GM12892 (cell line): ENCODE measurements at regions not wholly inside any gene's neighbourhood (a gene's known extent, or its start where the extent isn't known, plus 50 kb on each side); places are given as distances from the start of the nearest gene placed in this dataset.

Experiments
- DNase-seq: peaks from one replicate; pipeline ENCODE4 v3.0.0; 2011; ENCODE audit not compliant: insufficient read length
- FAIRE-seq: peaks from 2 replicates; lab custom pipeline; 2011; peaks lifted over from hg19 to GRCh38; lab: Jason Lieb, UNC
- POLR2A ChIP-seq: IDR thresholded peaks from 2 replicates; pipeline ENCODE4 v1.6.1; 2011; ENCODE audit warnings: low read depth, low read length, control low read depth
- POLR2AphosphoS5 ChIP-seq: IDR thresholded peaks from 2 replicates; pipeline ENCODE4 v1.6.1; 2011; ENCODE audit warnings: low read depth, low read length, control low read depth
- TAF1 ChIP-seq: IDR thresholded peaks from 2 replicates; pipeline ENCODE4 v1.6.1; 2011; ENCODE audit warnings: low read depth, mild to moderate bottlenecking, control low read depth, low read length, borderline replicate concordance

GRCh38 chr22:49186293-49186692, 641.4 kb downstream of the BRD1 start:
- FAIRE-seq (no peak), DNase-seq (no peak)
- TF ChIP-seq POLR2A, result no peak
- TF ChIP-seq POLR2AphosphoS5, result no peak
- no peak for TF ChIP-seq TAF1

- DNase-seq (no peak), FAIRE-seq (no peak)
- TF ChIP-seq TAF1 (no peak), POLR2A (no peak), POLR2AphosphoS5 (no peak)
Measured at GRCh38 chr22:49185312-49185969, 642.2 kb downstream of the BRD1 start.

GRCh38 chr22:49184736-49185135, 642.9 kb downstream of the BRD1 start:
- no peak for DNase-seq
- TF ChIP-seq POLR2A (no peak), POLR2AphosphoS5 (no peak), TAF1 (no peak)
- FAIRE-seq, result no peak

DNA sequence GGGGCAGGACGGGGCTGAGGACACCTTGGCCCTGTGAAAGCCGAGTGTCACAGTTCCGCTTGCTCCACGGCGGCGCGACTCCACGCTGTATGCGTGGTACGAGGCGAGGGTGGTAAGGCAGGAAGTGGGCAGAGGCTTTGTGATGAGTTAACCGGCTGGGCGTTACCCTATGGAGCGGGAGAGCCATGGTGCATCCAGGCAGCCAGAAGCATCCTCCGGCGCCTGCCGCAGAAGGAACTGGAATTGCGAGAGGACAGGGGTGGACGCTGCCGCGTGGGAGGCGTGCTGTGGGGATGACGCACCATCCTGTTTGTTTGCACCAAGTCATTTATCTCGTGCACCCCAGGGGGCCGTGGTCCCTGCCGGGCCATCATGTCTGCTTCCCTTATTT, 643.9 kb downstream of the BRD1 start:
- TF ChIP-seq TAF1 (no peak), POLR2A (no peak), POLR2AphosphoS5 (no peak)
- FAIRE-seq (no peak), DNase-seq (no peak)

DNA sequence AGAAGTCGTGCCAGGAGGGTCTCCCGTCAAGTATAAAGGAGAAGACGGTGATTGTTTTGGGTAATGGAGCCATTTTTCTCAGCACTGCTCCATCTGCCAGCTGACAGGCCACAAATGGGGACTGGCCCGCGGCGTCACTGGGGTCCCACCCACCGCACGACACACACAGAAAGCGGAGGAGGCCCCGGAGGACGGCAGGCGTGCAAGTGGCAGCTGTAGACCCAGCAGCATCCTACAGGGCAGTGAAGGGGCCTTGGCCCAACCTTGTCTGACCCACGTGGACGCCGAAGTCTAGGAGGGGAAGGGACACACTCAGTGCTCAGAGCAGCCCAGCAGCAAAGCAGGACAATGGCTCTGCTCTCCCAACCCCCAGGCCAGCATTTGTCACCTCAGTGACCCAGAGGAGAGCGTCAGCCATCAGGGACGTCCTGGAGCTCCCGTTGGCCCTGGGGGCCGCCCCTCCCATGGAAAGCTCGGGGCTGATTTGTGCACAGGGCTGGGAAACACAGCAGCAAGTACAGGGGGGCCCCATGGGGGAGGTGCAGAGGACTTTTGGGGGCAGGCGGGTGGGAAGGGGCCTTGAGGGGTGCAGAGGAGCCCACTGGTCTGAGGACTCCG, 644.4 kb downstream of the BRD1 start:
- FAIRE-seq (no peak), DNase-seq (no peak)
- no peak for TF ChIP-seq POLR2A

DNA sequence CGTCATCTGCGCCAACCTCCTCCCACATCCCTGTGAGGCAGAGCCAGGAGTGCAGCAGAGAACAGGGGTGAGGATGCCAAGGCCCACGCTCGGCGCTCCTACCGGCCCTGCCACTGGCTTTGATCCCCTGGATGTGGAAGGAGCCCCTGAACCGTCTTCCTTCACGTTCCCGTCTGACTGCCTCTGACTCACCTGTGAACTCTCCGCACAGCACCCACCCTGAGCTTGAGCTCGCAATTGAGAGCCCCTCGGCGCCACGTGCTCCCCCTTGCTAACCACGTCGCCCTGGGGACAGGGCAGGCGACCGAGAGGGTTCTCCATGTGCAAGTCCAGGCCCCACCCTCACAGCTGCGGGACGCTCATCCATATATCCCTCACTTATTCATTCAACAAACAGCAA, 645.3 kb downstream of the BRD1 start:
- no peak for DNase-seq
- TF ChIP-seq TAF1 (no peak), POLR2A (no peak), POLR2AphosphoS5 (no peak)
- no peak for FAIRE-seq

DNA sequence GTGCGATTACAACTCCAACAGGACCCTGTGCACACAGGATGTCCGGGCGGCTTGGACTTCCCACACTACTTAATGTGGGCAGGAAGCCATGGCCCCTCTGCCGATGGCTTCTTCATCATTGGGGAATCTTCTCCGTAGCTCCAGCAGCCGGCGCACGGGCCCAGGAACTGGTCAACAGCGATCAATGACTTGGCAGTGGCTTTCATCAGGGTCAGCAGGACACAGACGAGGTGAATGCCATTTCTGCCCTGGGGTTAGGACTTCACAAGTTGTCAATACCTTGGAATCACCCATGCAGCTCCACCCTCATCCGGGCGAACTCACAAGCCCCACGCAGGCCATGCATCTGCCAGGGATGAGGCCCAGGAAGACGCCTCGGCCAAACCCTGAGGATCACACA, 645.7 kb downstream of the BRD1 start:
- FAIRE-seq (no peak), DNase-seq (no peak)
- no peak for TF ChIP-seq POLR2A
- TF ChIP-seq POLR2AphosphoS5, result no peak
- TF ChIP-seq TAF1, result no peak

- FAIRE-seq, result no peak
- TF ChIP-seq POLR2A, result no peak
- no peak for TF ChIP-seq TAF1
- no peak for TF ChIP-seq POLR2AphosphoS5
- no peak for DNase-seq
Measured at GRCh38 chr22:49181431-49181830, 646.2 kb downstream of the BRD1 start.

DNA sequence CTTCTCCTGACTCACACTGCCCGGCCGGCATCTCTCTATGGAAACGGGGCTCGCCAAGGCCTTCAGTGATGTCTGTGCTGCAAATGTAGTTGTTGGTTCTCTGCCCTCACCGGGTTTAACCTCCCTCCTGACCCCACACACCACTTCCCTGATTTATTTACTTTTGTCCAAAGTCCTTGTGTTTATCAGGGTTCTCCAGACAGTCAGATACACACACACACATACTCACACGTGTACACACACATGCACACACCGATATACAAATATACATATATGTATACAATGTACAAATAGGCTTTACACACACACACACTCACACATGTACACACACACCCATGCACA, 647.0 kb downstream of the BRD1 start:
- FAIRE-seq (no peak), DNase-seq (no peak)
- TF ChIP-seq TAF1 (no peak), POLR2A (no peak), POLR2AphosphoS5 (no peak)

GRCh38 chr22:49179886-49180682, 647.6 kb downstream of the BRD1 start:
- DNase-seq, result no peak
- TF ChIP-seq POLR2A (no peak), POLR2AphosphoS5 (no peak), TAF1 (no peak)
- no peak for FAIRE-seq

DNA sequence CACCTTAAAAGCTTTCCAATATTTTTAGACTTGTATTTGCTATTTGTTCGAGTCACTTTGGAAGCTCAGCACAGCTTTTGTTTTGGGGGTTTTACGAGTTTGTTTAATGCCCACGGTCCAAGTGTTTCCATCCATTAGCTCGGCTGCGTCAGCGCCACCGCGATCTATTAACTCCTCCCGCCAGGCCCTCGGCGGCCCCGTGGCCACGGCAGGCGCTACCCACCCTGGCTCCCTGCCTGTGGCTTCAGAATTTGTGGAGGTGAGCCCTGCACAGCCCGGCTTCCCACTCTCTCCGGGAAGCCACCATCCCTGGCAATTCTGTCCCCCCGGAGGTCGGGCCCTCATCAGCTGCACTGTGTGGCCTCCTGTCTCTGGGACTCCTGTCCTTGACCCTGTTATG, 648.5 kb downstream of the BRD1 start:
- TF ChIP-seq TAF1 (no peak), POLR2A (no peak), POLR2AphosphoS5 (no peak)
- FAIRE-seq, result no peak
- no peak for DNase-seq
